GM12872 (cell line): ENCODE measurements at regions not wholly inside any gene's neighbourhood (a gene's known extent, or its start where the extent isn't known, plus 50 kb on each side); places are given as distances from the start of the nearest gene placed in this dataset.

Source experiments
- CTCF ChIP-seq: IDR thresholded peaks from 3 replicates; pipeline ENCODE4 v1.5.1; 2011; ENCODE audit warnings: low read depth, mild to moderate bottlenecking, low read length, moderate library complexity; ENCODE audit not compliant: insufficient read depth

- no peak for TF ChIP-seq CTCF
Observed at GRCh38 chr16:87218281-87219055, 98.7 kb downstream of the C16orf95 start.

GRCh38 chr16:87219287-87219909 lies 97.8 kb downstream of the C16orf95 start:
- TF ChIP-seq CTCF, result no peak

DNA sequence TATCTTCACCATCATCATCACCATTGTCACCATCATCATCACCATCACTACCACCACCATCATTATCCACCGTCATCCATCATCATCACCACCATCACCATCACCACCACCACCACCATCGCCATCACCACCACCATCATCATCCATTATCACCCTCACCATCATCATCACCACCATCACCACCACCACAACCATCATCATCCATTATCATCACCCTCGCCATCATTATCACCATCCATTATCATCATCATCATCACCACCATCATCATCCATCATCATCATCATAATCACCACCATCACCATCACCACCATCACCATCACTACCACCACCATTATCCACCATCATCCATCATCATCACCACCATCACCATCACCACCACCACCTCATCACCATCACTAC lies 95.6 kb downstream of the C16orf95 start:
- TF ChIP-seq CTCF, result no peak

DNA sequence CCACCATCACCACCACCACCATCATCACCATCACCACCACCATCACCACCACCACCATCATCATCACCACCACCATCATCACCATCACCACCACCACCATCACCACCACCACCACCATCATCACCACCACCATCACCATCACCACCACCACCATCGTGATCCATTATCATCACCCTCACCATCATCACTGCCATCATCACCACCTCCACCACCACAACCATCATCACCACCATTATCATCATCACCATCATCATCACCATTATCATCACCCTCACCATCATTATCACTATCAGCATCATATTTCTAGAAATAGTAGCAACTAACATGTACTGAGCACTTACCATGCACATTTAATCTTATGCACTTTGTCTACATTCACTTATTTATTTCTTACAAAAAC lies 94.9 kb downstream of the C16orf95 start:
- no peak for TF ChIP-seq CTCF

DNA sequence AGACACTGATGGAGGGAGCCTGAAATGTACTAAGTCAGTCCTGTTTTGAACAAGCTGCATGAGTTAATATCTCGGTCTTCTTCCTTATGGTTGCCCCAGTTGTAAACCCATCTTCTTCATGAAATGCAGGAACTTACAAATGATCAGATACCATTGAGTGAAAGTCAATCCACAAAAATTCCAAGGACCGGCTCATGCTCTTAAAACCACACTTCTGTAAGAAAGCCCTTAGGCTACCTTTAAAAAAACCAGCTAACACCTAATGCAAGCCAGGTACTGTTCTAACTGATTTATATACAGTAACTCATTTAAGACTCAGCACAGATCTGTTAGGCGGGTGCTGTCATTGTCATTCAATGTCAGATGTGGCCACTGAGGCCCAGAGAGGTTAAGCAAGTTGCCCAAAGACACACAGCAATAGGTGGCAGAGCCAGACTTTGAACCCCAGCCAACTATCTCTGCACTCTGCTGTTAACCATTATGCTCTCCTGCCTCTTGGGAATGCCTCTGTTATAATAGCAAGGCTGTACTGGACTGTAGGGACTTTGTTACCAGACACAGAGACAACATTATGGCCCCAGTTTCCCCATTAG lies 93.4 kb downstream of the C16orf95 start:
- TF ChIP-seq CTCF, result no peak

GRCh38 chr16:87226926-87227295 lies 90.3 kb downstream of the C16orf95 start:
- TF ChIP-seq CTCF, result no peak

DNA sequence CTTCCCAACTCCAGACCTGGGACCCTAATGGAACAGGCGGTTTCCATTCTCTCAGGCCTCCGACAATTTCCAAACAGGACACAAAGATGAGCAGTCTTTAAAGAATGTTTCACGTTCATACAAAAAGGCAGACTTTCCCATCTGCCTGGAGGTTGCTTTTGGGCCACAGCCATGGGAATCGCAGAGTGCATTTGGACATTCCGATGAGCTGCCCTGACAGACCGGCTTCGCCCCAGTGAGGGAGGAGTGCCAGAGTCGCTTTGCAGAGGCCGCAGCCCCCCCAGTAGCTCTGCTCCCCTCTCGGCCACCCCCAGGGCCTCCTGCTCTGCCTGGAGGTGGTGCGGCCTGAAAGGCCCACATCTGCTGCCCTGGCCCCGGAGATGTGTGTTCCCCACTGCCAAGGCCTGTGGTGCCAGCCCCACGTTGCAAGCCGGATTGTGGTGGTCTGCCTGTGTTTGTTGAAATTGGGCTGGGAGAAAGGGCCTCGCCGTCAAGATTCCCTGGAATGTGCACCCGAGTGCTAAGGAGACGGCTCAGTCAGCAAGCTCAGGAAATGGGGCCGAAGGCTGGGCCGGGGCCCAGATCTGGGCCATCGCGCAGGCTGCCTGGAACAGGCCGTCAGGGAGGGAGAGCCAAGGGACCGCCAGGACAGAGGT lies 89.8 kb downstream of the C16orf95 start:
- TF ChIP-seq CTCF, result no peak
